Subcutaneous abdominal adipose tissue (tissue), 5 donors: ENCODE measurements at regions not wholly inside any gene's neighbourhood (a gene's known extent, or its start where the extent isn't known, plus 50 kb on each side); places are given as distances from the start of the nearest gene placed in this dataset.

Experiments used
- H3K27ac ChIP-seq: one replicate; pipeline ENCODE4 v1.7.0; 2013; ENCODE audit warnings: low read depth, mild to moderate bottlenecking, inconsistent platforms, low read length, moderate library complexity
- H3K27me3 ChIP-seq, 5 donors: one replicate each; pipeline ENCODE4 v1.7.0; 2013; ENCODE audit warnings: low read length in 5 of 5, inconsistent platforms in 1 of 5; ENCODE audit not compliant: control insufficient read depth in 5 of 5, insufficient read depth in 4 of 5
- H3K36me3 ChIP-seq, 5 donors: one replicate each; pipeline ENCODE4 v1.7.0; 2013; ENCODE audit warnings: low read length in 5 of 5; ENCODE audit not compliant: control insufficient read depth in 5 of 5, insufficient read depth in 5 of 5
- H3K4me1 ChIP-seq, 5 donors: one replicate each; pipeline ENCODE4 v1.7.0; 2013; ENCODE audit warnings: low read length in 5 of 5, mild to moderate bottlenecking in 3 of 5, moderate library complexity in 1 of 5; ENCODE audit not compliant: control insufficient read depth in 5 of 5, insufficient read depth in 5 of 5
- H3K4me3 ChIP-seq, 5 donors: one replicate each; pipeline ENCODE4 v1.7.0; 2013; ENCODE audit warnings: low read length in 5 of 5, low read depth in 1 of 5
- H3K9ac ChIP-seq, 5 donors: one replicate each; pipeline ENCODE4 v1.7.0; 2013; ENCODE audit warnings: low read length in 5 of 5, mild to moderate bottlenecking in 4 of 5, moderate library complexity in 3 of 5
- H3K9me3 ChIP-seq, 5 donors: one replicate each; pipeline ENCODE4 v1.7.0; 2013; ENCODE audit warnings: low read length in 5 of 5; ENCODE audit not compliant: control insufficient read depth in 5 of 5
- donor health status: healthy.
- donor health status: healthy.
- donor health status: healthy.
- donor health status: healthy.
- donor health status: healthy.

DNA sequence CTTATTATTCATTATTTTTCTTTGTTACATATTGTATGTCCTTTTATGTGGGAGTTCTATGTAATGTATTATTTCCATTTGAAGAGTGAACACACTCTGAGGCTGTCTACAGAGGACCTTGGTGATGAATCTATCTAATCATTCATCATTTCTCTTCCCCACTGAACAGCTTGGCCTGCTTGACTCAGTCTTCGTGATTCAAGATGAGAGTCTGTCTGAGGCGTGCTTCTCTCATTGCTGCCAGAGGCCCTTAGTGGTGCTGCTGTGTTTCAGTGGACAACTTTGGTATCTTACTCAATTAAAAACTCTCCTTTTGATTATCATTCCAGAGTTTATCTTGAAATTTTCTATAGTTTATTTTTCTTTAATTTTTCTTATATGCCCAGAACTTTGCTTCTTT is 318.1 kb upstream of the DAB2 start:
- H3K27me3 ChIP-seq = no peaks in the 10 kb centered on the region
- H3K9me3 ChIP-seq = no peaks in the 10 kb centered on the region
- H3K4me3 ChIP-seq = no peak overlapping the region
- H3K36me3 ChIP-seq = no peaks in the 10 kb centered on the region
- H3K9ac ChIP-seq = no peak overlapping the region
- no peak overlapping the region for H3K27ac ChIP-seq
- no peaks in the 10 kb centered on the region for H3K4me1 ChIP-seq

DNA sequence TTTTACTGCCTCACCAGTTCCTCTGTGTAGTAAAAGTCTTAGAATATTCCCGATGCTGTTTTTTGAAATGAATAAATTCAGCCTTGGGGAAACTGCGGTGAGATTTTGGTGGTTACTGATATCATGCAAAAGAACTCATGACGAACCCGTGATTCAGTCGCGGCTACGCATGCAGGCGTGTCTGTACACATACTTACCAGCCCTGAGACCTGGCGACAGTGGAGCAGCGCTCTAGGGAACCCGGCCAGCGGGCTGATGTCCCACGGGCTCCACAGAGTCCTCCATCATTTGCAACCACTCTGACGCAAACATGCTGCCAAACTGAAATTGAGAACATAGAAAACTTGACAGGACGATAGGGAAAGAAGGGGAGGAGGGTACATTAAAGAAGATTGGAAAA is 315.6 kb upstream of the DAB2 start:
- Histone ChIP-seq H3K9ac (no peak overlapping the region), H3K9me3 (no peaks in the 10 kb centered on the region), H3K36me3 (no peaks in the 10 kb centered on the region), H3K27ac (no peak overlapping the region), H3K4me1 (no peaks in the 10 kb centered on the region), H3K4me3 (no peak overlapping the region), H3K27me3 (no peaks in the 10 kb centered on the region)

DNA sequence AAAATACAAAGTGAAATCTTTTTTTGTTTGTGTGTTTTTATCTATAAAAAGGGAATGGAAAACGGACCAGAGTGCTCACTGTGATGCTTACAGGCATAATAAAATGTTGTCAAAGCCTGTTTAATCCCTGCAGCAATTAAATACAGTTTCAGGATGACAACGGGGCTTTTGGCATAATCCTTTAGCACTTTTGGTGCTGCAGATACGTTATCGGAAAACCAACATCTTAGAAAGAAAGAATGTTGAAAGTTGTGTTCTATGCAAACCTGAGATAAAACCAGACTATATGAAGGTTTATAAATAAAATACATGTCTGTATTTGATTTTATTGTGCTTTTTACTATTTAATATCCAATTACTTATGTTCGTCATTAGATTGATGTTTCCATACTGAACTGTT is 307.4 kb upstream of the DAB2 start:
- no peaks in the 10 kb centered on the region for H3K4me1 ChIP-seq
- no peak overlapping the region for H3K9ac ChIP-seq
- no peak overlapping the region for H3K4me3 ChIP-seq
- no peaks in the 10 kb centered on the region for H3K27me3 ChIP-seq
- no peak overlapping the region for H3K27ac ChIP-seq
- no peaks in the 10 kb centered on the region for H3K36me3 ChIP-seq
- no peaks in the 10 kb centered on the region for H3K9me3 ChIP-seq

DNA sequence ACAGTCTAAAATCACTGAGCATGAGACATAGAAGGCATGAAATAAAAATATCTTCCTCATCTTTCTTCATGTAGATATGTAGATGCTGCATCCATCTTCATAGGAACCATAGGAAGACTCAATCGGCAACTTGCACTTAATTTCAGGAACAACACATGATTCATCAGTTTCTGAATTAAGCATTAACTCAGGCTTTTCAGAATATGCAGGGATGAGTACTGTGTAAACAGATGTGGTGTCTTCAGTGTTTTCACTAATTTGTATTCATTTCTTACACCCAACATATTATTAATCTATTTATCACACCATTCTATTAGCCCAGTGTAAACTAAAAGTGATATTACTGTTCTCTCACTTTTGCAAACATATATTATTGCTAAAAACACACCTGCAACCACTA is 305.9 kb upstream of the DAB2 start:
- Histone ChIP-seq H3K4me3 (no peak overlapping the region), H3K9me3 (no peaks in the 10 kb centered on the region), H3K4me1 (no peaks in the 10 kb centered on the region), H3K9ac (no peak overlapping the region), H3K36me3 (no peaks in the 10 kb centered on the region), H3K27me3 (no peaks in the 10 kb centered on the region), H3K27ac (no peak overlapping the region)

GRCh38 chr5:39730006-39730405 is 305.2 kb upstream of the DAB2 start:
- H3K36me3 ChIP-seq = no peaks in the 10 kb centered on the region
- no peaks in the 10 kb centered on the region for H3K4me1 ChIP-seq
- H3K9ac ChIP-seq = no peak overlapping the region
- H3K27me3 ChIP-seq = no peaks in the 10 kb centered on the region
- H3K4me3 ChIP-seq = no peak overlapping the region
- H3K27ac ChIP-seq = no peak overlapping the region
- H3K9me3 ChIP-seq = no peaks in the 10 kb centered on the region

DNA sequence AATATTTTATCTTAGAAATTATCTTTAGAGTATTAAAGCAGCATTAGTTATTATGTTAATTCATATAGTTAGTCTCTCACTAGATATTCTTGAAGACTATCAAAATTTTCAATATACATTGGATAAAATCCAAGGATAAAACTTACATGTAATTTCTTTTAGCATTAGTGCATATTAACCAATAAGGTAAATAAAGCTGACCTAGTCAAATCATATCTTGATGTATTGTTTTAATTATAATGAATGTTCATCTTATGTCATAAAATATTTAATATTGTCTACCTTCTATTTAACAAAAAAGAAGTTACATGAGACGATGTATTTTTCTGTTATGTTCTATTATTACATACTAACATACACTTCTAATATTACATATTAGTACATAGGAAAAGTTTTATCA is 301.7 kb upstream of the DAB2 start:
- Histone ChIP-seq H3K4me1 (no peaks in the 10 kb centered on the region), H3K36me3 (no peaks in the 10 kb centered on the region), H3K4me3 (no peak overlapping the region), H3K9me3 (no peaks in the 10 kb centered on the region), H3K27me3 (no peaks in the 10 kb centered on the region), H3K27ac (no peak overlapping the region), H3K9ac (no peak overlapping the region)

GRCh38 chr5:39721394-39721793 is 296.6 kb upstream of the DAB2 start:
- Histone ChIP-seq H3K27ac (no peak overlapping the region), H3K4me3 (no peak overlapping the region), H3K27me3 (no peaks in the 10 kb centered on the region)

GRCh38 chr5:39720136-39720535 is 295.4 kb upstream of the DAB2 start:
- Histone ChIP-seq H3K27ac (no peak overlapping the region), H3K4me1 (peaks cover 0 to 6% (median 0%) of the 10 kb centered on the region in 5 donors), H3K27me3 (no peaks in the 10 kb centered on the region), H3K36me3 (no peaks in the 10 kb centered on the region), H3K9ac (no peak overlapping the region), H3K9me3 (no peaks in the 10 kb centered on the region), H3K4me3 (no peak overlapping the region)

More at GRCh38 chr5:39721394-39721793, 296.6 kb upstream of the DAB2 start:
- Histone ChIP-seq H3K9me3 (no peaks in the 10 kb centered on the region), H3K4me1 (peaks cover 0 to 5% (median 0%) of the 10 kb centered on the region in 5 donors), H3K9ac (no peak overlapping the region), H3K36me3 (no peaks in the 10 kb centered on the region)

- Histone ChIP-seq H3K27me3 (no peaks in the 10 kb centered on the region), H3K36me3 (no peaks in the 10 kb centered on the region), H3K9ac (no peak overlapping the region), H3K4me3 (no peak overlapping the region), H3K4me1 (peaks cover 0 to 17% (median 3%) of the 10 kb centered on the region in 5 donors), H3K27ac (no peak overlapping the region), H3K9me3 (no peaks in the 10 kb centered on the region)
Observed at GRCh38 chr5:39717176-39717897, 292.6 kb upstream of the DAB2 start.

GRCh38 chr5:39716532-39717028 is 291.8 kb upstream of the DAB2 start:
- Histone ChIP-seq H3K36me3 (no peaks in the 10 kb centered on the region), H3K4me1 (peaks cover 0 to 17% (median 3%) of the 10 kb centered on the region in 5 donors), H3K27me3 (no peaks in the 10 kb centered on the region), H3K4me3 (no peak overlapping the region), H3K9me3 (no peaks in the 10 kb centered on the region), H3K9ac (no peak overlapping the region), H3K27ac (no peak overlapping the region)
